Neural progenitor cell (in vitro differentiated cells): ENCODE measurements at regions not wholly inside any gene's neighbourhood (a gene's known extent, or its start where the extent isn't known, plus 50 kb on each side); places are given as distances from the start of the nearest gene placed in this dataset.

ENCODE experiments used
- DNase-seq: peaks from one replicate; pipeline ENCODE4 v3.0.0-alpha.2; 2016; ENCODE audit warnings: low spot score
- H2AFZ ChIP-seq: fragments of 200-600 bp; sonication (generic); replicated peaks from 2 replicates; pipeline ENCODE4 v1.6.1; 2016; ENCODE audit warnings: antibody characterized with exemption
- H3F3A ChIP-seq: fragments of 200-600 bp; sonication (generic); 2 replicates; pipeline ENCODE4 v1.6.1; 2016; ENCODE audit warnings: antibody characterized with exemption, low read depth
- H3K27ac ChIP-seq: fragments of 200-600 bp; sonication (generic); 2 replicates; pipeline ENCODE4 v1.5.1; 2016; ENCODE audit warnings: mild to moderate bottlenecking
- H3K27me3 ChIP-seq: fragments of 200-600 bp; sonication (generic); 2 replicates; pipeline ENCODE4 v1.6.1; 2016; ENCODE audit warnings: mild to moderate bottlenecking, moderate library complexity
- H3K36me3 ChIP-seq: fragments of 200-600 bp; sonication (generic); 2 replicates; pipeline ENCODE4 v1.5.1; 2016
- H3K4me1 ChIP-seq: fragments of 200-600 bp; sonication (generic); 2 replicates; pipeline ENCODE4 v1.6.1; 2016; ENCODE audit warnings: mixed run types
- H3K4me2 ChIP-seq: fragments of 200-600 bp; sonication (generic); 2 replicates; pipeline ENCODE4 v1.6.1; 2016
- H3K4me3 ChIP-seq: fragments of 200-600 bp; sonication (generic); 2 replicates; pipeline ENCODE4 v1.5.1; 2016
- H3K79me2 ChIP-seq: fragments of 200-600 bp; sonication (generic); 2 replicates; pipeline ENCODE4 v1.6.1; 2016; ENCODE audit warnings: low read depth
- H3K9ac ChIP-seq: fragments of 200-600 bp; sonication (generic); 2 replicates; pipeline ENCODE4 v1.6.1; 2016
- H3K9me3 ChIP-seq: fragments of 200-600 bp; sonication (generic); 2 replicates; pipeline ENCODE4 v1.5.1; 2016; ENCODE audit warnings: low read depth
- H4K20me1 ChIP-seq: fragments of 200-600 bp; sonication (generic); 2 replicates; pipeline ENCODE4 v1.6.1; 2016; ENCODE audit warnings: low read depth
- H3K27ac Mint-ChIP-seq: 3 replicates; pipeline ENCODE4 v1.8.0; 2021; ENCODE audit warnings: mixed read lengths
- H3K27me3 Mint-ChIP-seq: 2 replicates; pipeline ENCODE4 v1.8.0; 2022; ENCODE audit warnings: low read depth, mild to moderate bottlenecking, inconsistent platforms, moderate library complexity, mixed read lengths; ENCODE audit not compliant: insufficient read depth
- H3K36me3 Mint-ChIP-seq: 3 replicates; pipeline ENCODE4 v1.8.0; 2021; ENCODE audit warnings: mixed read lengths
- H3K4me1 Mint-ChIP-seq: 3 replicates; pipeline ENCODE4 v1.8.0; 2021; ENCODE audit warnings: mixed read lengths
- H3K4me3 Mint-ChIP-seq: 3 replicates; pipeline ENCODE4 v1.8.0; 2021; ENCODE audit warnings: mild to moderate bottlenecking, moderate library complexity, mixed read lengths
- H3K9me3 Mint-ChIP-seq: 3 replicates; pipeline ENCODE4 v1.8.0; 2020; ENCODE audit warnings: mixed read lengths
- EZH2 ChIP-seq: fragments of 200-600 bp; sonication (generic); IDR thresholded peaks from 2 replicates; pipeline ENCODE4 v1.6.1; 2017; ENCODE audit warnings: antibody characterized with exemption, mild to moderate bottlenecking, moderate library complexity
- EZH2phosphoT487 ChIP-seq: fragments of 200-600 bp; sonication (generic); IDR thresholded peaks from 2 replicates; pipeline ENCODE4 v1.6.1; 2017; ENCODE audit warnings: antibody characterized with exemption
- TF ChIP-seq, protein P1 (sequence below): fragments of 200-600 bp; sonication (generic); IDR thresholded peaks from 2 replicates; pipeline ENCODE4 v1.5.1; 2017; ENCODE audit warnings: antibody characterized with exemption, mild to moderate bottlenecking

DNA sequence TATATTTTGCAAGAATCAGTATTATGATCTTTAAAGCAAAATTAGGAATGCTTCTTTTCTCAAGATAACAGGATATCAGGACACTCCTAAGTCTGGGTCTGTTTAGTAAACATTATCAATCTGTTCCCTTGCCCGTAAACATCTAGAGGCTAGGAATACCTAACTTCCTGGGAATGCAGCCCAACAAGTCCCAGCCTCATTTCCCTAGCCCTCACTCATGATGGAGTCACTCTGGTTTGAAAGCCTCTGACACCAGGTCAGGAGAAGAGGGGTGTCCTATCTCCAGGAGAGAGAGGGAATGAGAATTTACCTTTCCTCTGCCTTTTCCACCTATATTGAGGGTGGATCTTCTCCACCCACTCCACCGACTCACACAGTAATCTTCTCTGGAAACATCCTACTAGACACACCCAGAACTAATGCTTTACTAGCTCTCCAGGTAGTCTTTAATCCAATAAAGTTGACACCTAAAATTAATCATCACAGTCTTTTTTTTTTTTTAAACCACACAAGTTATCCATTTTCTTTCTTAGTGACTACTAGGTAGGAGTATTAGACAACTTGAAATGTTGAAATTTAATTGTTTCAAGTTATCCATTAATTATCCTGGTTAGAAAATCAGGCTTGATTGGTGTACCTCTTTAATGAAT, 659.3 kb downstream of the USP25 start:
- H3K27ac Mint-ChIP-seq = no peak overlapping the region
- H3K79me2 ChIP-seq = no peaks in the 10 kb centered on the region
- H3K36me3 ChIP-seq = no peaks in the 10 kb centered on the region
- H3K9me3 Mint-ChIP-seq = peaks cover 23% of the 10 kb centered on the region
- no peak overlapping the region for H3K4me3 Mint-ChIP-seq
- H3K27ac ChIP-seq = no peak overlapping the region
- no peak overlapping the region for H2AFZ ChIP-seq
- H3K27me3 Mint-ChIP-seq = no peaks in the 10 kb centered on the region
- no peak overlapping the region for H3K4me3 ChIP-seq
- H3K9me3 ChIP-seq = no peaks in the 10 kb centered on the region
- H3F3A ChIP-seq = no peaks in the 10 kb centered on the region
- no peak overlapping the region for H3K9ac ChIP-seq
- no peak for TF ChIP-seq EZH2phosphoT487
- no peak for TF ChIP-seq EZH2
- TF ChIP-seq, protein P1, sequence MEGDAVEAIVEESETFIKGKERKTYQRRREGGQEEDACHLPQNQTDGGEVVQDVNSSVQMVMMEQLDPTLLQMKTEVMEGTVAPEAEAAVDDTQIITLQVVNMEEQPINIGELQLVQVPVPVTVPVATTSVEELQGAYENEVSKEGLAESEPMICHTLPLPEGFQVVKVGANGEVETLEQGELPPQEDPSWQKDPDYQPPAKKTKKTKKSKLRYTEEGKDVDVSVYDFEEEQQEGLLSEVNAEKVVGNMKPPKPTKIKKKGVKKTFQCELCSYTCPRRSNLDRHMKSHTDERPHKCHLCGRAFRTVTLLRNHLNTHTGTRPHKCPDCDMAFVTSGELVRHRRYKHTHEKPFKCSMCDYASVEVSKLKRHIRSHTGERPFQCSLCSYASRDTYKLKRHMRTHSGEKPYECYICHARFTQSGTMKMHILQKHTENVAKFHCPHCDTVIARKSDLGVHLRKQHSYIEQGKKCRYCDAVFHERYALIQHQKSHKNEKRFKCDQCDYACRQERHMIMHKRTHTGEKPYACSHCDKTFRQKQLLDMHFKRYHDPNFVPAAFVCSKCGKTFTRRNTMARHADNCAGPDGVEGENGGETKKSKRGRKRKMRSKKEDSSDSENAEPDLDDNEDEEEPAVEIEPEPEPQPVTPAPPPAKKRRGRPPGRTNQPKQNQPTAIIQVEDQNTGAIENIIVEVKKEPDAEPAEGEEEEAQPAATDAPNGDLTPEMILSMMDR = no peak
- H3K36me3 Mint-ChIP-seq = peaks cover 37% of the 10 kb centered on the region
- H3K4me1 ChIP-seq = no peaks in the 10 kb centered on the region
- DNase-seq = no peak
- no peaks in the 10 kb centered on the region for H3K4me1 Mint-ChIP-seq
- no peaks in the 10 kb centered on the region for H3K27me3 ChIP-seq
- no peaks in the 10 kb centered on the region for H4K20me1 ChIP-seq
- no peak overlapping the region for H3K4me2 ChIP-seq

DNA sequence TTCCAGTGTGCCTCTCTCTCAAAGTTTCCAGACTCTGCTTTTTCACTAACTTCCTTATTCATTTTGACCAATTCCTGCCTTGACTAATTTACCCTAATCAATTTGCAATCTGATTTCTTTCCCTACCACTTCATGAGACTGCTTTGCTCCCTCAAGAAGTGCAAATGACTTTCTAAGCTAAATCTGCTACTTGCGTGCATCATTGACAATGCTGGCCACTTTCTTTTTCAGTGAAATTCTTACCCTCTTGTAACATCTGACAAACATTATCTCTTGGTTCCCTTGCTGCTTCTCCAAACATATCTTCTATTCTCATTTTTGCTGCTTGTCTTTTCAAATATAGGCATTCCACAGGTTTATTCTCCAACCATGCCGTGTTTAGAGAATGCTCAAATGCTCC, 659.9 kb downstream of the USP25 start:
- Histone ChIP-seq H3K9me3 (no peaks in the 10 kb centered on the region), H3K4me2 (no peak overlapping the region), H3K36me3 (no peaks in the 10 kb centered on the region), H4K20me1 (no peaks in the 10 kb centered on the region), H3K4me1 (no peaks in the 10 kb centered on the region), H3K79me2 (no peaks in the 10 kb centered on the region), H3K27ac (no peak overlapping the region), H3F3A (no peaks in the 10 kb centered on the region), H3K9ac (no peak overlapping the region), H2AFZ (no peak overlapping the region), H3K27me3 (no peaks in the 10 kb centered on the region), H3K4me3 (no peak overlapping the region)
- TF ChIP-seq EZH2phosphoT487 (no peak), EZH2 (no peak)
- TF ChIP-seq, protein P1 = no peak
- H3K36me3 Mint-ChIP-seq = peaks cover 34% of the 10 kb centered on the region
- H3K4me1 Mint-ChIP-seq = no peaks in the 10 kb centered on the region
- H3K9me3 Mint-ChIP-seq = peaks cover 22% of the 10 kb centered on the region
- H3K4me3 Mint-ChIP-seq = no peak overlapping the region
- no peak overlapping the region for H3K27ac Mint-ChIP-seq
- H3K27me3 Mint-ChIP-seq = no peaks in the 10 kb centered on the region
- DNase-seq = no peak

DNA sequence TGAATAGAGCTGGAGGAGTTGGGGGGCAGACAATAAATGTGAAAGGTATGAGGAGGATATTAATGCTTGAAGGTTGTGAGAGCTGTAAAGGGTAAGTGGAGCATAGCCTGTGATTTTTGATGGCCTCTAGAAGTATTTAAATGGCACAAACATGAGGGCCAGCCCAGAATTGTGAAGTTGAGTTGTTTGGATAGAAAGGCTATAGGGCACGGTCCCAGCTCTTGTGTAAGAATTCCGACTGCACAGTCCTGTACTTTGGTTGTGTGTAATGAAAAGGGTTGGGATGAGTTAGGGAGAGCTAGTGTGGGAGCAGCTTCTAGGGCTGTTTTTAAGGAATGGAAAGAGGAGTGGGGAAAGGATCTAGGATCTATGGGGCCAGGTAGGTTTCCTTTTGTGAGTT, 665.5 kb downstream of the USP25 start:
- Histone ChIP-seq H3K79me2 (no peaks in the 10 kb centered on the region), H3K27ac (no peak overlapping the region), H3K36me3 (no peaks in the 10 kb centered on the region), H3F3A (no peaks in the 10 kb centered on the region), H3K9me3 (no peaks in the 10 kb centered on the region), H3K4me2 (no peak overlapping the region), H4K20me1 (no peaks in the 10 kb centered on the region), H3K4me1 (no peaks in the 10 kb centered on the region), H3K27me3 (no peaks in the 10 kb centered on the region), H3K9ac (no peak overlapping the region), H2AFZ (no peak overlapping the region), H3K4me3 (no peak overlapping the region)
- DNase-seq = no peak
- Mint-ChIP-seq H3K4me1 (no peaks in the 10 kb centered on the region), H3K27ac (no peak overlapping the region), H3K4me3 (no peak overlapping the region), H3K36me3 (peaks cover 30% of the 10 kb centered on the region), H3K9me3 (peaks cover 32% of the 10 kb centered on the region), H3K27me3 (peaks cover 2% of the 10 kb centered on the region)
- TF ChIP-seq EZH2phosphoT487 (no peak), EZH2 (no peak)
- TF ChIP-seq, protein P1 = no peak
